Psoas muscle (tissue), 7 donors: ENCODE measurements at regions not wholly inside any gene's neighbourhood (a gene's known extent, or its start where the extent isn't known, plus 50 kb on each side); places are given as distances from the start of the nearest gene placed in this dataset.
A peak's percentile ranks its signal among the peaks of the same experiment; 100 is the strongest.

Experiments used
- ATAC-seq, 4 donors: fragments of 200-7000 bp; cut with Tn5 transposase; one replicate each; pipeline ENCODE4 v1.9.1; 2020; ENCODE audit warnings: moderate library complexity in 3 of 4, mild to moderate bottlenecking in 2 of 4
- DNase-seq, 2 donors: peaks; one replicate each; pipeline ENCODE4 v3.0.0-alpha.2; 2020
- H3K27ac ChIP-seq: fragments of 200-600 bp; one replicate; pipeline ENCODE4 v1.8.0; 2022
- H3K27me3 ChIP-seq, 3 donors: fragments of 200-600 bp in 1 of 3; one replicate each; pipeline versions ENCODE4 v1.6.1 to v1.8.0; 2013 to 2022; ENCODE audit warnings: low read length in 2 of 3, mild to moderate bottlenecking in 2 of 3, moderate library complexity in 1 of 3; ENCODE audit not compliant: insufficient read depth in 3 of 3
- H3K36me3 ChIP-seq, 2 donors: fragments of 200-600 bp in 1 of 2; one replicate each; pipeline versions ENCODE4 v1.6.1 to v1.8.0; 2013 to 2022; ENCODE audit warnings: low read depth in 1 of 2, mild to moderate bottlenecking in 1 of 2, moderate library complexity in 1 of 2; ENCODE audit not compliant: insufficient read depth in 1 of 2
- H3K4me1 ChIP-seq: fragments of 200-600 bp; one replicate; pipeline ENCODE4 v1.8.0; 2022
- H3K4me3 ChIP-seq: fragments of 200-600 bp; one replicate; pipeline ENCODE4 v1.8.0; 2022; ENCODE audit warnings: mild to moderate bottlenecking
- H3K9me3 ChIP-seq: fragments of 200-600 bp; one replicate; pipeline ENCODE4 v1.8.0; 2022
- WGBS, 3 donors: extraction: QIAGEN DNeasy Blood & Tissue Kit; methylation state at CpG; one replicate each; pipeline versions ENCODE4 v1.1.6 to v1.1.7; 2013; 5-methylcytosine and 5-hydroxymethylcytosine counted together
- intact Hi-C, 2 donors: fragments of 100-400 bp; cut with DNase I; formaldehyde crosslinking; loops; one replicate each; pipeline versions ENCODE4 v1.11.0 to v1.14.2; 2022
- TF ChIP-seq, protein P1 (sequence below): fragments of 200-600 bp; IDR thresholded peaks from one replicate; pipeline ENCODE4 v1.8.0; 2022; ENCODE audit warnings: antibody characterized with exemption
- donor health status: healthy with polysubstance abuse.
- donor health status: DM: no; HTN: no; CAD: no; lungs with moderate emphysema.
- donor health status: Bipolar disorder and iron deficiency.
- donor health status: healthy.
- donor health status: DM: yes; HTN: yes; CAD: no.
- donor health status: DM: no; HTN: no; CAD: no.
- donor health status: DM: yes; HTN: yes; CAD: no.

DNA sequence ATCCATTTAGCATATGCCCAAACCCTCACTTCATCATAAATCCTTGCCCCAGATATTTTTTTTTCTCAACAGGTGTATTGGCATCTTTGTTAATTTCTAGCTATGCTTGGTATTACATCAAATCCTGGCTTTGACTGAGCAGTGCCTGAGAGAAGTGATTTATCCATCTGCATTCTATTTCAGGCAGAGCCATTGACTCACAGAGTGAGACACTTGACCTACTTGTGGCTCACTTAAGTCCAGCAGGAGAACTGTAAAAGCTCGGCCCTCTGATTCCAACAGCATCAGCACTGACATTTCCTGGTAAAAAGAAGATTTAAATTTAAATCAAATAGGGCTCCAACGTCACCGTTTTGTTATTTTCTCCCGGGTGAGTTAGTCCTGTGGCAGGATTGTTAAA lies 93.4 kb downstream of the PLK2 start:
- H3K4me1 ChIP-seq: no peaks in the 10 kb centered on the region
- H3K9me3 ChIP-seq: no peaks in the 10 kb centered on the region
- ATAC-seq (peak; percentile 67 to 87 (median 84)), DNase-seq (no peak)
- no peaks in the 10 kb centered on the region for H3K36me3 ChIP-seq
- H3K27me3 ChIP-seq: no peaks in the 10 kb centered on the region
- H3K27ac ChIP-seq: no peak overlapping the region
- intact Hi-C loops: no loop called here
- TF ChIP-seq, protein P1, sequence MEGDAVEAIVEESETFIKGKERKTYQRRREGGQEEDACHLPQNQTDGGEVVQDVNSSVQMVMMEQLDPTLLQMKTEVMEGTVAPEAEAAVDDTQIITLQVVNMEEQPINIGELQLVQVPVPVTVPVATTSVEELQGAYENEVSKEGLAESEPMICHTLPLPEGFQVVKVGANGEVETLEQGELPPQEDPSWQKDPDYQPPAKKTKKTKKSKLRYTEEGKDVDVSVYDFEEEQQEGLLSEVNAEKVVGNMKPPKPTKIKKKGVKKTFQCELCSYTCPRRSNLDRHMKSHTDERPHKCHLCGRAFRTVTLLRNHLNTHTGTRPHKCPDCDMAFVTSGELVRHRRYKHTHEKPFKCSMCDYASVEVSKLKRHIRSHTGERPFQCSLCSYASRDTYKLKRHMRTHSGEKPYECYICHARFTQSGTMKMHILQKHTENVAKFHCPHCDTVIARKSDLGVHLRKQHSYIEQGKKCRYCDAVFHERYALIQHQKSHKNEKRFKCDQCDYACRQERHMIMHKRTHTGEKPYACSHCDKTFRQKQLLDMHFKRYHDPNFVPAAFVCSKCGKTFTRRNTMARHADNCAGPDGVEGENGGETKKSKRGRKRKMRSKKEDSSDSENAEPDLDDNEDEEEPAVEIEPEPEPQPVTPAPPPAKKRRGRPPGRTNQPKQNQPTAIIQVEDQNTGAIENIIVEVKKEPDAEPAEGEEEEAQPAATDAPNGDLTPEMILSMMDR: no peak
- no peak overlapping the region for H3K4me3 ChIP-seq
- WGBS, 3 donors: 32 to 59% (median 45%) methylated on average over 4 of the region's 4 CpGs

DNA sequence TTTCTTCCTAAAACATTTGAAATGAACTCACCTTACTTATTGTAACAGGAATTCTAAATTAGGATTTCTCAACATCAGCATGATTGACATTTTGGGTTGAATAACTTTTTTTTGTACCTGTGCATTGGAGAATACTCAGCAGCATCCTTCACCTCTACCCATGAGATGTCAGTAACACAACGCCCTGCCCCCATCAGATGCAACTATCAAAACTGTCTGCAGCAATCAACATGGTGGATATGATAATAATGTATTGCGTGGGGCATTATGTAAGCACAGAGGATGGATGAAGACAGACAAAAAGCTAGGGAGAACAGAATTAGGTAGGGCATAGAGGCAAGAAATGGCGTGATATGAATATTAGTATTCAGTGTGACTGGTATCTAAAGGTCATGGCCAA lies 94.1 kb downstream of the PLK2 start:
- intact Hi-C loops: no loop called here
- 77 to 95% (median 82%) methylated on average over 3 of the region's 3 CpGs for WGBS, 3 donors
- no peaks in the 10 kb centered on the region for H3K36me3 ChIP-seq
- ATAC-seq (no peak), DNase-seq (no peak)
- no peaks in the 10 kb centered on the region for H3K9me3 ChIP-seq
- no peaks in the 10 kb centered on the region for H3K4me1 ChIP-seq
- H3K27ac ChIP-seq: no peak overlapping the region
- TF ChIP-seq, protein P1: no peak
- no peaks in the 10 kb centered on the region for H3K27me3 ChIP-seq
- no peak overlapping the region for H3K4me3 ChIP-seq

DNA sequence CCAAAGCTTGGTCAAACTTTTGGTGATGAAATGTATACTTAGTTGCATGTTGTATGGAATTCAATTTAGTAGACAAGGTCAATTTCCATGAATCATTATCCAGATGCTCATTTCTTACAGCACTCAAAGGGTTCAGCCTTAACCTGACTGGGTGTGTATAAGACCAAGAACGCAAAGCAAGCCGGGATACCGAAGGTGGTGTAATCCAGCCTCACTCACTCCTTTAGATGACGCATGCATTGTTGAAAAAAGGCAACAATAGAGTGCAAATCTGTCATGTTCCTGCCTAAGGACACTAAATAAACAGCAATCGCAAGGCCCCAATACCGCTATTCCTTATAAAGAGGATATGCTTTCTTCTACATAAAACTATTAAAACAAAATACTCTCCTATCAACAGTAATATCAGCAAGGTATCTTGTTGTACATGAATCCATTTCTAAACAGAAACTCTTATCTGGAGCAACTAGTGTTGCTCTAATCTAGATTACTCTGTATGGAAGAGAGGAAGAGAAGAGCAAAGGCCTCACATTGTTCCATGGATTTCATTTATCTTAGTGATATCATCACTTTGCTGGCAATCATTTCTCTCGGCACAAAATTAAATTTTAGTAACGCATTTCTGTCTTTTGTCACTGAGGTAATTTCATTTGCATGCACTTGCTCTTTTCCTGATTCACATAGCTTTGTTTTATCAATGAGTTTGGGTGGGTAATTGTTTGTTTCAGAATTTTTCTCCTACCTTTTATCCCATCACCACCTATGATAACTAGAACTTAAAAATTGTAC lies 96.2 kb downstream of the PLK2 start:
- no peaks in the 10 kb centered on the region for H3K9me3 ChIP-seq
- H3K4me1 ChIP-seq: no peaks in the 10 kb centered on the region
- H3K36me3 ChIP-seq: no peaks in the 10 kb centered on the region
- H3K4me3 ChIP-seq: no peak overlapping the region
- 91 to 95% (median 92%) methylated on average over 8 of the region's 8 CpGs for WGBS, 3 donors
- H3K27me3 ChIP-seq: no peaks in the 10 kb centered on the region
- no peak overlapping the region for H3K27ac ChIP-seq
- ATAC-seq (no peak), DNase-seq (no peak)
- TF ChIP-seq, protein P1: no peak
- intact Hi-C loops: no loop called here

DNA sequence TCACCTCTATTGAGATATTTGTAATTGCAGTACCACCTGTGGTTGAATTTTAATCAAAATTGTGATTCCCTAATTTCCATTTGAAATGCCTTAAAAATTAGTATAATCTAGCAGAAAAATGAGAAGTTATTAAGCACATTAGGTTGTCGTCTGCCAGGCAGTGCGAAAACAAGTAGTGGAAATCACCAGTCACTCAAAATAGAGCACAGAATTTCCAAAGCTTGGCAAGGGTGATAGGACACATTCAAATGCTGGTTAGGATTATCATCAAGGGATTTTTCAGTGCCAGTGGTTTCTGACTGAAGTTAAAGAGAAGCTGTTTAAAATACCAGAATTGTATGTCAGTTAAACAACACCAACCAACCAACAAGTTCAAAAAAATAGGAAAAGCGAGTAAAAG lies 97.8 kb downstream of the PLK2 start:
- intact Hi-C loops: no loop called here
- TF ChIP-seq, protein P1: no peak
- H3K4me1 ChIP-seq: no peaks in the 10 kb centered on the region
- DNase-seq (no peak), ATAC-seq (no peak)
- H3K9me3 ChIP-seq: no peaks in the 10 kb centered on the region
- no peaks in the 10 kb centered on the region for H3K36me3 ChIP-seq
- no peak overlapping the region for H3K27ac ChIP-seq
- H3K27me3 ChIP-seq: no peaks in the 10 kb centered on the region
- no peak overlapping the region for H3K4me3 ChIP-seq
- WGBS, 3 donors: 49 to 64% (median 50%) methylated on average over 3 of the region's 3 CpGs

DNA sequence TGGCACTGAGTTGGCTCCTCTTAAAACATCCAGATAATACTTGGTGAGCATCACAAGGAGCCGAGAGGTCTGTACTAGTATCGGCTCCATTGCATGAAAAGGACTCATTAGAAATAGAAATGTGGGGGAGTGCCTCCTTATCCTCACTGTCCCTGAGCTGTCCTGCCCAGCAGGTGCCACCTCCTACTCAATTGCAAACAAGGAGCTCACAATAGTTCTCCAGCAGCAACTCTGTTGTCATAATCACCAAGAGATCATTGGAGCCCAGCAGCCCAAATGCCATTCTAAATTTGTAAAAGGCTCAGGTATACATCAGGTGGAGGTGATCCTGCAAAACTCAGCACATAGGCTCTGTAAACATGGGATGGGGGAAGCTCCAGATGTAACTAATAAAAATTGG lies 99.1 kb downstream of the PLK2 start:
- H3K27ac ChIP-seq: no peak overlapping the region
- no peak overlapping the region for H3K4me3 ChIP-seq
- H3K4me1 ChIP-seq: no peaks in the 10 kb centered on the region
- TF ChIP-seq, protein P1: no peak
- WGBS, 3 donors: 97 to 98% (median 97%) methylated on average over 2 of the region's 2 CpGs
- H3K27me3 ChIP-seq: no peaks in the 10 kb centered on the region
- ATAC-seq (no peak), DNase-seq (no peak)
- no peaks in the 10 kb centered on the region for H3K9me3 ChIP-seq
- intact Hi-C loops: no loop called here
- no peaks in the 10 kb centered on the region for H3K36me3 ChIP-seq
